H1 (cell line): ENCODE measurements at regions not wholly inside any gene's neighbourhood (a gene's known extent, or its start where the extent isn't known, plus 50 kb on each side); places are given as distances from the start of the nearest gene placed in this dataset.

Experiments used
- ATF2 ChIP-seq: IDR thresholded peaks from 2 replicates; pipeline ENCODE4 v1.6.1; 2012; ENCODE audit warnings: low read length, inconsistent platforms
- CREB1 ChIP-seq: IDR thresholded peaks from 2 replicates; pipeline ENCODE4 v1.6.1; 2012; ENCODE audit warnings: inconsistent platforms
- CTCF ChIP-seq, 3 experiments: IDR thresholded peaks; 1 replicate in 2 of 3; 2 replicates in 1 of 3; pipeline versions ENCODE4 v1.5.1 to v1.6.1; 2011; ENCODE audit warnings: low read length in 3 of 3, mild to moderate bottlenecking in 3 of 3, inconsistent platforms in 2 of 3, low read depth in 1 of 3, moderate library complexity in 1 of 3; ENCODE audit not compliant: insufficient read depth in 1 of 3; ENCODE audit errors: control extremely low read depth in 1 of 3
- EGR1 ChIP-seq: IDR thresholded peaks from 2 replicates; pipeline ENCODE4 v1.6.1; 2011; ENCODE audit warnings: low read depth, low read length, borderline replicate concordance
- EZH2 ChIP-seq: fragments of 200-600 bp; sonication (generic); IDR thresholded peaks from 2 replicates; pipeline ENCODE4 v1.7.1; 2012; ENCODE audit warnings: low read depth, mild to moderate bottlenecking, moderate library complexity, low read length, inconsistent platforms; ENCODE audit not compliant: severe bottlenecking
- POLR2A ChIP-seq, 2 experiments: IDR thresholded peaks; 1 replicate in 1 of 2; 2 replicates in 1 of 2; pipeline ENCODE4 v1.6.1; 2011; ENCODE audit warnings: low read depth in 2 of 2, low read length in 2 of 2, mild to moderate bottlenecking in 2 of 2; ENCODE audit errors: control extremely low read depth in 1 of 2
- RFX5 ChIP-seq: IDR thresholded peaks from 2 replicates; pipeline ENCODE4 v1.6.1; 2011; ENCODE audit warnings: low read depth, low read length, improper control_type of control experiment, borderline replicate concordance
- TBP ChIP-seq: IDR thresholded peaks from 2 replicates; pipeline ENCODE4 v1.6.1; 2011; ENCODE audit warnings: low read depth, low read length, improper control_type of control experiment

GRCh38 chr5:125202871-125203438 lies 456.5 kb upstream of the ZNF608 start:
- TF ChIP-seq CTCF (IDR thresholded peaks at IDR 0.05; ENCODE audit: control extremely low read depth in 1 of 3, insufficient read depth in 1 of 3, low read depth in 1 of 3, low read length in 3 of 3), result no peak
- no peak for TF ChIP-seq EGR1
- TF ChIP-seq CREB1, result no peak
- no peak for TF ChIP-seq ATF2
- TF ChIP-seq TBP, result no peak
- no peak for TF ChIP-seq EZH2
- no peak for TF ChIP-seq RFX5
- TF ChIP-seq POLR2A (IDR thresholded peaks at IDR 0.05; ENCODE audit: control extremely low read depth in 1 of 2, low read depth in 2 of 2, low read length in 2 of 2), result no peak
